ENCODE measurements at regions not wholly inside any gene's neighbourhood (a gene's known extent, or its start where the extent isn't known, plus 50 kb on each side); places are given as distances from the start of the nearest gene placed in this dataset.

DNA sequence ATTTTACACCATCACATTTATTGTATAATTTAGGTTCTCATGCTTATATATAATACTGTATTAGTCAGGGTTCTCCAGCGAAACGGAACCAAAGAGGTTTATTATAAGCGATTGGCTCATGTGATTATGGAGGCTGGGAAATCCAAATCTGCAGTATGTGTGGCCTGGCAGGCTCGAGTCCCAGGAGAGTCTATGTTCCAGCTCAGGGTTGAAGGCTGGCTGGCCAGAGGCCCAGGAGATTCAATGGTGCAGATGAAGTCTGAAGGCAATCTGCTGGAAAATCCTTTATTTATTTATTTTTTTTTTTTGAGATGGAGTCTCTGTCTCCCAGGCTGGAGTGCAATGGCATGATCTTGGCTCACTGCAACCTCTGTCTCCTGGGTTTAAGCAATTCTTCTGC lies 63.0 kb upstream of the WDFY3 start:
- TF ChIP-seq, protein P1, sequence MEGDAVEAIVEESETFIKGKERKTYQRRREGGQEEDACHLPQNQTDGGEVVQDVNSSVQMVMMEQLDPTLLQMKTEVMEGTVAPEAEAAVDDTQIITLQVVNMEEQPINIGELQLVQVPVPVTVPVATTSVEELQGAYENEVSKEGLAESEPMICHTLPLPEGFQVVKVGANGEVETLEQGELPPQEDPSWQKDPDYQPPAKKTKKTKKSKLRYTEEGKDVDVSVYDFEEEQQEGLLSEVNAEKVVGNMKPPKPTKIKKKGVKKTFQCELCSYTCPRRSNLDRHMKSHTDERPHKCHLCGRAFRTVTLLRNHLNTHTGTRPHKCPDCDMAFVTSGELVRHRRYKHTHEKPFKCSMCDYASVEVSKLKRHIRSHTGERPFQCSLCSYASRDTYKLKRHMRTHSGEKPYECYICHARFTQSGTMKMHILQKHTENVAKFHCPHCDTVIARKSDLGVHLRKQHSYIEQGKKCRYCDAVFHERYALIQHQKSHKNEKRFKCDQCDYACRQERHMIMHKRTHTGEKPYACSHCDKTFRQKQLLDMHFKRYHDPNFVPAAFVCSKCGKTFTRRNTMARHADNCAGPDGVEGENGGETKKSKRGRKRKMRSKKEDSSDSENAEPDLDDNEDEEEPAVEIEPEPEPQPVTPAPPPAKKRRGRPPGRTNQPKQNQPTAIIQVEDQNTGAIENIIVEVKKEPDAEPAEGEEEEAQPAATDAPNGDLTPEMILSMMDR (IDR thresholded peaks at IDR 0.05; ENCODE audit: low read length) = no peak
- no peak for TF ChIP-seq EZH2 (optimal IDR thresholded peaks at IDR 0.05; ENCODE audit: low read depth, low read length)
- TF ChIP-seq EZH2phosphoT487 (IDR thresholded peaks at IDR 0.05; ENCODE audit: low read length) = no peak
